Tibial nerve (tissue), 4 donors: ENCODE measurements at regions not wholly inside any gene's neighbourhood (a gene's known extent, or its start where the extent isn't known, plus 50 kb on each side); places are given as distances from the start of the nearest gene placed in this dataset.

Experiments used
- EP300 ChIP-seq, 2 donors: sonication (generic); formaldehyde crosslinking; IDR thresholded peaks; one replicate each; pipeline ENCODE4 v1.6.1; 2017; ENCODE audit warnings: antibody characterized with exemption in 2 of 2, mild to moderate bottlenecking in 1 of 2
- POLR2A ChIP-seq, 2 donors: fragments of 450-650 bp; IDR thresholded peaks; one replicate each; pipeline ENCODE4 v1.6.1; 2017; ENCODE audit warnings: antibody characterized with exemption in 2 of 2, mild to moderate bottlenecking in 2 of 2, moderate library complexity in 2 of 2
- TF ChIP-seq, protein P1 (sequence below), 5 experiments: fragments of 200-600 bp in 3 of 5; fragments of 450-650 bp in 2 of 5; sonication (generic) in 3 of 5; IDR thresholded peaks; one replicate each; pipeline ENCODE4 v1.5.1; 2016 to 2019; ENCODE audit warnings: antibody characterized with exemption in 5 of 5, mild to moderate bottlenecking in 3 of 5, moderate library complexity in 2 of 5

DNA sequence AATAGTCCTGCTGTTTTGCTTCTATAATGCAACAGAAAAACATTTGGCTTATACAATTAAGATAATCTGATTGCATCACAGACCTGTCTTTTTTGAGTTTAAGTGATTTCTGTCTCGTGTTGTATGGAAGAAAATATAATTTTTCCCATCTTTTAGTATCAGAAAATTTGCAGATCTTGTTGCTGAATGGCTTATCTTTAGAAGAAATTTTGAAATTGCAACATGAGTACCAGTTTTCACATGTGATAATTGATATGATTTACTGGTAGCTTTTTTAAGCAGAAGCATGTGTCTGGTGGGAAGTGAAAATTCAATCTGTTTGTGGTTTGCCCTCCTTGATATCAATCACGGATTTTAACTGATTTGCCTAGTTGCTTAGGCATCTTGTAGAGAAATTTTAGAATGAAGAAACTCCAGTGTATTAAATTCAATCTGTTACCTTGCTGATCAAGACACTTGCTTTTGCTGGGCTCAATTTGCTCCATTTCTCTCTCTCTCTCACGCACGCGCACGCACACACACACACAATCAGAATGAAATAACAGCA, 89.8 kb upstream of the MYCBP2 start:
- TF ChIP-seq, protein P1, sequence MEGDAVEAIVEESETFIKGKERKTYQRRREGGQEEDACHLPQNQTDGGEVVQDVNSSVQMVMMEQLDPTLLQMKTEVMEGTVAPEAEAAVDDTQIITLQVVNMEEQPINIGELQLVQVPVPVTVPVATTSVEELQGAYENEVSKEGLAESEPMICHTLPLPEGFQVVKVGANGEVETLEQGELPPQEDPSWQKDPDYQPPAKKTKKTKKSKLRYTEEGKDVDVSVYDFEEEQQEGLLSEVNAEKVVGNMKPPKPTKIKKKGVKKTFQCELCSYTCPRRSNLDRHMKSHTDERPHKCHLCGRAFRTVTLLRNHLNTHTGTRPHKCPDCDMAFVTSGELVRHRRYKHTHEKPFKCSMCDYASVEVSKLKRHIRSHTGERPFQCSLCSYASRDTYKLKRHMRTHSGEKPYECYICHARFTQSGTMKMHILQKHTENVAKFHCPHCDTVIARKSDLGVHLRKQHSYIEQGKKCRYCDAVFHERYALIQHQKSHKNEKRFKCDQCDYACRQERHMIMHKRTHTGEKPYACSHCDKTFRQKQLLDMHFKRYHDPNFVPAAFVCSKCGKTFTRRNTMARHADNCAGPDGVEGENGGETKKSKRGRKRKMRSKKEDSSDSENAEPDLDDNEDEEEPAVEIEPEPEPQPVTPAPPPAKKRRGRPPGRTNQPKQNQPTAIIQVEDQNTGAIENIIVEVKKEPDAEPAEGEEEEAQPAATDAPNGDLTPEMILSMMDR (IDR thresholded peaks at IDR 0.05), result no peak
- no peak for TF ChIP-seq POLR2A (IDR thresholded peaks at IDR 0.05)
- TF ChIP-seq EP300 (IDR thresholded peaks at IDR 0.05), result no peak
